HEK293 (cell line): ENCODE measurements at regions not wholly inside any gene's neighbourhood (a gene's known extent, or its start where the extent isn't known, plus 50 kb on each side); places are given as distances from the start of the nearest gene placed in this dataset.

Experiments
- CTCF ChIA-PET: fragments of 350-600 bp; formaldehyde crosslinking; extraction: SDS; loops from one replicate; lab custom pipeline; 2021; ENCODE audit warnings: antibody characterized with exemption; lab: Yijun Ruan, JAX
- POLR2A ChIA-PET: fragments of 300-600 bp; formaldehyde crosslinking; extraction: SDS; loops from one replicate; lab custom pipeline; 2020; ENCODE audit warnings: antibody characterized with exemption, inconsistent platforms; lab: Yijun Ruan, JAX
- H3K27ac ChIP-seq: fragments of 200-500 bp; sonication (Bioruptor generic); 2 replicates; pipeline ENCODE4 v1.5.1; 2014; ENCODE audit warnings: low read depth, low read length, control low read depth, inconsistent platforms; ENCODE audit errors: extremely low read depth
- H3K36me3 ChIP-seq, 2 experiments: fragments of 200-500 bp in 1 of 2; sonication (Bioruptor generic) in 1 of 2; 1 replicate in 1 of 2; 2 replicates in 1 of 2; pipeline ENCODE4 v1.5.1; 2014 to 2017; ENCODE audit warnings: inconsistent platforms in 2 of 2, low read length in 2 of 2; ENCODE audit not compliant: control insufficient read depth in 2 of 2, insufficient read depth in 1 of 2
- H3K4me1 ChIP-seq: fragments of 200-500 bp; sonication (Bioruptor generic); 2 replicates; pipeline ENCODE4 v1.5.1; 2014; ENCODE audit warnings: mild to moderate bottlenecking, low read length, inconsistent platforms; ENCODE audit not compliant: control insufficient read depth, insufficient read depth
- H3K4me3 ChIP-seq: 2 replicates; pipeline ENCODE4 v1.5.1; 2011; ENCODE audit warnings: low read depth, mild to moderate bottlenecking, control low read depth, low read length, moderate library complexity
- H3K9me3 ChIP-seq: fragments of 200-500 bp; sonication (Bioruptor generic); 2 replicates; pipeline ENCODE4 v1.5.1; 2014; ENCODE audit warnings: low read depth, low read length, inconsistent platforms; ENCODE audit not compliant: control insufficient read depth, insufficient read depth
- GLI2 ChIP-seq: fragments of 450-650 bp; formaldehyde crosslinking; IDR thresholded peaks from 2 replicates; pipeline ENCODE4; 2017; ENCODE audit warnings: missing biosample characterization, missing genetic modification characterization, low read depth, borderline replicate concordance
- KLF16 ChIP-seq: fragments of 450-650 bp; formaldehyde crosslinking; IDR thresholded peaks from 2 replicates; pipeline ENCODE4 v1.5.1; 2017; ENCODE audit warnings: missing biosample characterization, missing genetic modification characterization
- ZNF133 ChIP-seq: fragments of 450-650 bp; formaldehyde crosslinking; IDR thresholded peaks from 2 replicates; pipeline ENCODE4 v1.5.1; 2016; ENCODE audit warnings: missing biosample characterization, missing genetic modification characterization
- ZNF311 ChIP-seq: fragments of 450-650 bp; formaldehyde crosslinking; IDR thresholded peaks from 2 replicates; pipeline ENCODE4 v1.5.1; 2017; ENCODE audit warnings: missing biosample characterization, missing genetic modification characterization, borderline replicate concordance
- ZNF366 ChIP-seq: fragments of 450-650 bp; formaldehyde crosslinking; conservative IDR thresholded peaks from 2 replicates; pipeline ENCODE4 v1.5.1; 2016; ENCODE audit warnings: missing biosample characterization, missing genetic modification characterization
- ZNF521 ChIP-seq: fragments of 450-650 bp; formaldehyde crosslinking; IDR thresholded peaks from 2 replicates; pipeline ENCODE4 v1.5.1; 2017; ENCODE audit warnings: missing biosample characterization, mild to moderate bottlenecking, missing genetic modification characterization
- ZNF529 ChIP-seq: fragments of 450-650 bp; formaldehyde crosslinking; IDR thresholded peaks from 2 replicates; pipeline ENCODE4 v1.5.1; 2017; ENCODE audit warnings: missing genetic modification characterization, missing biosample characterization; ENCODE audit not compliant: insufficient replicate concordance
- ZNF610 ChIP-seq: fragments of 450-650 bp; formaldehyde crosslinking; IDR thresholded peaks from 2 replicates; pipeline ENCODE4 v1.5.1; 2016; ENCODE audit warnings: missing biosample characterization, missing genetic modification characterization, borderline replicate concordance
- ZNF624 ChIP-seq: fragments of 450-650 bp; formaldehyde crosslinking; IDR thresholded peaks from 2 replicates; pipeline ENCODE4 v1.5.1; 2017; ENCODE audit warnings: missing biosample characterization, missing genetic modification characterization
- ZSCAN30 ChIP-seq: fragments of 450-650 bp; IDR thresholded peaks from 2 replicates; pipeline ENCODE4 v1.5.1; 2018; ENCODE audit warnings: missing biosample characterization, mild to moderate bottlenecking, missing genetic modification characterization, moderate library complexity
- TF ChIP-seq, protein P1 (sequence below): fragments of 450-650 bp; formaldehyde crosslinking; IDR thresholded peaks from 2 replicates; pipeline ENCODE4 v1.5.1; 2016; ENCODE audit warnings: missing biosample characterization, missing genetic modification characterization, low read depth
- TF ChIP-seq, protein P2 (sequence below): fragments of 450-650 bp; formaldehyde crosslinking; IDR thresholded peaks from 2 replicates; pipeline ENCODE4 v1.5.1; 2016; ENCODE audit warnings: missing biosample characterization, missing genetic modification characterization
- TF ChIP-seq, protein P3 (sequence below): fragments of 450-650 bp; formaldehyde crosslinking; IDR thresholded peaks from 2 replicates; pipeline ENCODE4 v1.5.1; 2016; ENCODE audit warnings: missing biosample characterization, missing genetic modification characterization, borderline replicate concordance
- TF ChIP-seq, protein P4 (sequence below): fragments of 450-650 bp; formaldehyde crosslinking; IDR thresholded peaks from 2 replicates; pipeline ENCODE4 v1.5.1; 2016; ENCODE audit warnings: missing biosample characterization, missing genetic modification characterization

DNA sequence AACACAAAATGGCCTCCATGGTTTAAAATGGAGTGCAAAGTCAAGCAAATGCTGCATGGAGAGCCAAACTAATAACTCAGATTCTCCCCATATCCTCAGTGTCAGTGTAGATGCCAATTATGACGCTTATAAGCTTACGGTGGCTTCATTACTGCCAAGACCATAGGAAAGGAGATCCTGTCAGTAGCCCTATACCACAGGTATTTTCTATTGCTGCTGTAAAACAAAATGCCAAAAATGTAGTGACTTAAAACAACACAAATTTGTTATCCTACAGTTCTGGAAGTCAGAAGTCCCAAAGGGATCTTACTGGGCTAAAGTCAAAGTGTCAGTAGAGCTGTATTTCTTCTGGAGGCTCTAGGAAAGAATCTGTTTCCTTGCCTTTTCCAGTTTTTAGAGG is 149.8 kb upstream of the GBE1 start:
- TF ChIP-seq KLF16 (tag by site-specific recombination), result no peak
- Histone ChIP-seq H3K4me1 (no peaks in the 10 kb centered on the region), H3K27ac (no peak overlapping the region), H3K9me3 (no peaks in the 10 kb centered on the region), H3K36me3 (no peaks in the 10 kb centered on the region), H3K4me3 (no peak overlapping the region)
- ChIA-PET POLR2A (no interaction called here), CTCF (interaction anchor here (0.7 to 1.8 kb wide), 7 partner anchors 8 to 421 kb away, joined by 3 to 6 read pairs (median 4); no protein-coding TSS in a partner anchor)

DNA sequence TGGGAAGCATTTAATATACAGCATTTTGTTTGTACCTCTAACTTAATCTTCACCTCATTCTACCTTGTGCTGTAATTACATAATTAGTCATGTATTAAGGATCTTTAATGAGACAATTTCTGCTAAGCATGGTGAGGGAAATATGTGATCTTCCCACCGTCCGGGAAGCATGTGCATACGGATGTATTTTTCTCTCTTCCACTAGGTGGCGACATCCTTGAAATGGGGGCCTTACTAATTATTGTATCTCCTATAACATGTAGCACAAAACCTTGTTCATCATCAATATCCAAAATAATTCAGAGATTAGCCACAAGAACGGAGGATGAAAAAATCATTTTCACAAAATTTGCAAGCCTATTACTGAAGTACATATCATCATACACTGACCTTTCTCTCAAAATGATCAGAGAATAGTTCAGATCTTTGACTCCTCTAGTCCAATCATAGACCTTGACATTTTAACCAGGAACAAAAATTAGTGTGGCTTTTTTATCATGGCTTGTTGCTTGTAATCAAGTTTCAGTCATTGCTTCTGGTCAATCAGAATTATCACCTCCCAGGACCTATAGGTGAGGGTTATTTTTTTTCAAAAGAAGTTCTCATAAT is 148.9 kb upstream of the GBE1 start:
- no peaks in the 10 kb centered on the region for H3K36me3 ChIP-seq
- ChIA-PET POLR2A (no interaction called here), CTCF (interaction anchor here (0.7 to 1.8 kb wide), 20 partner anchors 7 to 420 kb away, joined by 3 to 7 read pairs (median 4); no protein-coding TSS in a partner anchor)
- no peaks in the 10 kb centered on the region for H3K4me1 ChIP-seq
- H3K27ac ChIP-seq, result no peak overlapping the region
- no peak overlapping the region for H3K4me3 ChIP-seq
- TF ChIP-seq, protein P1, sequence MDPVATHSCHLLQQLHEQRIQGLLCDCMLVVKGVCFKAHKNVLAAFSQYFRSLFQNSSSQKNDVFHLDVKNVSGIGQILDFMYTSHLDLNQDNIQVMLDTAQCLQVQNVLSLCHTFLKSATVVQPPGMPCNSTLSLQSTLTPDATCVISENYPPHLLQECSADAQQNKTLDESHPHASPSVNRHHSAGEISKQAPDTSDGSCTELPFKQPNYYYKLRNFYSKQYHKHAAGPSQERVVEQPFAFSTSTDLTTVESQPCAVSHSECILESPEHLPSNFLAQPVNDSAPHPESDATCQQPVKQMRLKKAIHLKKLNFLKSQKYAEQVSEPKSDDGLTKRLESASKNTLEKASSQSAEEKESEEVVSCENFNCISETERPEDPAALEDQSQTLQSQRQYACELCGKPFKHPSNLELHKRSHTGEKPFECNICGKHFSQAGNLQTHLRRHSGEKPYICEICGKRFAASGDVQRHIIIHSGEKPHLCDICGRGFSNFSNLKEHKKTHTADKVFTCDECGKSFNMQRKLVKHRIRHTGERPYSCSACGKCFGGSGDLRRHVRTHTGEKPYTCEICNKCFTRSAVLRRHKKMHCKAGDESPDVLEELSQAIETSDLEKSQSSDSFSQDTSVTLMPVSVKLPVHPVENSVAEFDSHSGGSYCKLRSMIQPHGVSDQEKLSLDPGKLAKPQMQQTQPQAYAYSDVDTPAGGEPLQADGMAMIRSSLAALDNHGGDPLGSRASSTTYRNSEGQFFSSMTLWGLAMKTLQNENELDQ (tag by site-specific recombination), result no peak
- TF ChIP-seq, protein P2, sequence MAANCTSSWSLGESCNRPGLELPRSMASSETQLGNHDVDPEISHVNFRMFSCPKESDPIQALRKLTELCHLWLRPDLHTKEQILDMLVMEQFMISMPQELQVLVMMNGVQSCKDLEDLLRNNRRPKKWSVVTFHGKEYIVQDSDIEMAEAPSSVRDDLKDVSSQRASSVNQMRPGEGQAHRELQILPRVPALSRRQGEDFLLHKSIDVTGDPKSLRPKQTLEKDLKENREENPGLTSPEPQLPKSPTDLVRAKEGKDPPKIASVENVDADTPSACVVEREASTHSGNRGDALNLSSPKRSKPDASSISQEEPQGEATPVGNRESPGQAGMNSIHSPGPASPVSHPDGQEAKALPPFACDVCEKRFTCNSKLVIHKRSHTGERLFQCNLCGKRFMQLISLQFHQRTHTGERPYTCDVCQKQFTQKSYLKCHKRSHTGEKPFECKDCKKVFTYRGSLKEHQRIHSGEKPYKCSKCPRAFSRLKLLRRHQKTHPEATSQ (tag by site-specific recombination), result no peak
- TF ChIP-seq ZNF610 (tag by site-specific recombination) (no peak), ZNF624 (tag by site-specific recombination) (no peak)
- TF ChIP-seq, protein P3, sequence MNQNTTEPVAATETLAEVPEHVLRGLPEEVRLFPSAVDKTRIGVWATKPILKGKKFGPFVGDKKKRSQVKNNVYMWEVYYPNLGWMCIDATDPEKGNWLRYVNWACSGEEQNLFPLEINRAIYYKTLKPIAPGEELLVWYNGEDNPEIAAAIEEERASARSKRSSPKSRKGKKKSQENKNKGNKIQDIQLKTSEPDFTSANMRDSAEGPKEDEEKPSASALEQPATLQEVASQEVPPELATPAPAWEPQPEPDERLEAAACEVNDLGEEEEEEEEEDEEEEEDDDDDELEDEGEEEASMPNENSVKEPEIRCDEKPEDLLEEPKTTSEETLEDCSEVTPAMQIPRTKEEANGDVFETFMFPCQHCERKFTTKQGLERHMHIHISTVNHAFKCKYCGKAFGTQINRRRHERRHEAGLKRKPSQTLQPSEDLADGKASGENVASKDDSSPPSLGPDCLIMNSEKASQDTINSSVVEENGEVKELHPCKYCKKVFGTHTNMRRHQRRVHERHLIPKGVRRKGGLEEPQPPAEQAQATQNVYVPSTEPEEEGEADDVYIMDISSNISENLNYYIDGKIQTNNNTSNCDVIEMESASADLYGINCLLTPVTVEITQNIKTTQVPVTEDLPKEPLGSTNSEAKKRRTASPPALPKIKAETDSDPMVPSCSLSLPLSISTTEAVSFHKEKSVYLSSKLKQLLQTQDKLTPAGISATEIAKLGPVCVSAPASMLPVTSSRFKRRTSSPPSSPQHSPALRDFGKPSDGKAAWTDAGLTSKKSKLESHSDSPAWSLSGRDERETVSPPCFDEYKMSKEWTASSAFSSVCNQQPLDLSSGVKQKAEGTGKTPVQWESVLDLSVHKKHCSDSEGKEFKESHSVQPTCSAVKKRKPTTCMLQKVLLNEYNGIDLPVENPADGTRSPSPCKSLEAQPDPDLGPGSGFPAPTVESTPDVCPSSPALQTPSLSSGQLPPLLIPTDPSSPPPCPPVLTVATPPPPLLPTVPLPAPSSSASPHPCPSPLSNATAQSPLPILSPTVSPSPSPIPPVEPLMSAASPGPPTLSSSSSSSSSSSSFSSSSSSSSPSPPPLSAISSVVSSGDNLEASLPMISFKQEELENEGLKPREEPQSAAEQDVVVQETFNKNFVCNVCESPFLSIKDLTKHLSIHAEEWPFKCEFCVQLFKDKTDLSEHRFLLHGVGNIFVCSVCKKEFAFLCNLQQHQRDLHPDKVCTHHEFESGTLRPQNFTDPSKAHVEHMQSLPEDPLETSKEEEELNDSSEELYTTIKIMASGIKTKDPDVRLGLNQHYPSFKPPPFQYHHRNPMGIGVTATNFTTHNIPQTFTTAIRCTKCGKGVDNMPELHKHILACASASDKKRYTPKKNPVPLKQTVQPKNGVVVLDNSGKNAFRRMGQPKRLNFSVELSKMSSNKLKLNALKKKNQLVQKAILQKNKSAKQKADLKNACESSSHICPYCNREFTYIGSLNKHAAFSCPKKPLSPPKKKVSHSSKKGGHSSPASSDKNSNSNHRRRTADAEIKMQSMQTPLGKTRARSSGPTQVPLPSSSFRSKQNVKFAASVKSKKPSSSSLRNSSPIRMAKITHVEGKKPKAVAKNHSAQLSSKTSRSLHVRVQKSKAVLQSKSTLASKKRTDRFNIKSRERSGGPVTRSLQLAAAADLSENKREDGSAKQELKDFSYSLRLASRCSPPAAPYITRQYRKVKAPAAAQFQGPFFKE (tag by site-specific recombination), result no peak
- H3K9me3 ChIP-seq, result no peaks in the 10 kb centered on the region

DNA sequence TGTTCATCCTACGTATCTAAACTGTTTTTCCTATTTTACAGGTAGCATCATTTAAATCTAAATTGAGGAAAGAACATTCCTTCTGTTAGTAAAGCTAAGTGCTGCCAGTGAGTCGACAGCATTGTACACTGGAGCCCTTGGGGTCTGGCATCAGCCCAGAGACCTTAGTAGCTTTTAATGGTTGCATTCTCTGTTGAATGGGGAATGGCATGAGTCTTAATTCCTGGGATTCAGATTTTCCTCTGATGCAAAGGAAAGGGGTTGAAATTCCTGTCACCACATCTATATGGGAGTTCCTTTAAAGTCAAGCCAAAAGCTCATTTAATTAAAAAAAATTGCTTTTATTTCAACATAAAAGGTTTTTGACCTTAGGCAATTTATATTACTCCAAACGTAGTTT is 148.4 kb upstream of the GBE1 start:
- POLR2A ChIA-PET, result no interaction called here
- H3K4me1 ChIP-seq, result no peaks in the 10 kb centered on the region
- no peak overlapping the region for H3K4me3 ChIP-seq
- H3K36me3 ChIP-seq, result no peaks in the 10 kb centered on the region
- CTCF ChIA-PET, result interaction anchor here (0.7 to 1.8 kb wide), 16 partner anchors 8 to 392 kb away, joined by 3 to 7 read pairs (median 4); no protein-coding TSS in a partner anchor
- H3K27ac ChIP-seq, result no peak overlapping the region
- H3K9me3 ChIP-seq, result no peaks in the 10 kb centered on the region
- no peak for TF ChIP-seq ZSCAN30 (tag by site-specific recombination)
- no peak for TF ChIP-seq ZNF311 (tag by site-specific recombination)
- TF ChIP-seq ZNF521 (tag by site-specific recombination), result no peak
- TF ChIP-seq ZNF529 (tag by site-specific recombination), result no peak
- TF ChIP-seq, protein P4, sequence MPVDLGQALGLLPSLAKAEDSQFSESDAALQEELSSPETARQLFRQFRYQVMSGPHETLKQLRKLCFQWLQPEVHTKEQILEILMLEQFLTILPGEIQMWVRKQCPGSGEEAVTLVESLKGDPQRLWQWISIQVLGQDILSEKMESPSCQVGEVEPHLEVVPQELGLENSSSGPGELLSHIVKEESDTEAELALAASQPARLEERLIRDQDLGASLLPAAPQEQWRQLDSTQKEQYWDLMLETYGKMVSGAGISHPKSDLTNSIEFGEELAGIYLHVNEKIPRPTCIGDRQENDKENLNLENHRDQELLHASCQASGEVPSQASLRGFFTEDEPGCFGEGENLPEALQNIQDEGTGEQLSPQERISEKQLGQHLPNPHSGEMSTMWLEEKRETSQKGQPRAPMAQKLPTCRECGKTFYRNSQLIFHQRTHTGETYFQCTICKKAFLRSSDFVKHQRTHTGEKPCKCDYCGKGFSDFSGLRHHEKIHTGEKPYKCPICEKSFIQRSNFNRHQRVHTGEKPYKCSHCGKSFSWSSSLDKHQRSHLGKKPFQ, result no peak
- no peak for TF ChIP-seq GLI2 (tag by site-specific recombination)
- no peak for TF ChIP-seq ZNF133 (tag by site-specific recombination)
- no peak for TF ChIP-seq ZNF366 (tag by site-specific recombination)
